IMR-90 (cell line): ENCODE measurements at regions not wholly inside any gene's neighbourhood (a gene's known extent, or its start where the extent isn't known, plus 50 kb on each side); places are given as distances from the start of the nearest gene placed in this dataset.

Source experiments
- ATAC-seq: fragments of 200-7000 bp; cut with Tn5 transposase; 2 replicates; pipeline ENCODE4 v1.9.1; 2020; ENCODE audit warnings: low read depth, mild to moderate bottlenecking, moderate library complexity
- BruUV-seq: library from RNA; stranded (reverse); fragments of 400-500 nt; replicated peaks from 2 replicates; lab custom pipeline; 2021; lab: Mats Ljungman, UMichigan
- CTCF ChIA-PET: fragments of 300-600 bp; formaldehyde crosslinking; extraction: SDS; loops from one replicate; lab custom pipeline; 2021; ENCODE audit warnings: antibody characterized with exemption; lab: Yijun Ruan, JAX
- POLR2A ChIA-PET: fragments of 300-600 bp; sonication (Branson Sonifier 250); formaldehyde crosslinking; loops from one replicate; lab custom pipeline; 2022; ENCODE audit warnings: antibody characterized with exemption; ENCODE audit not compliant: unreplicated experiment; lab: Charles Lee
- DNase-seq: peaks from one replicate; pipeline ENCODE4 v3.0.0; 2013
- H2AFZ ChIP-seq: replicated peaks from 2 replicates; pipeline ENCODE3; 2013; ENCODE audit warnings: low read length, mild to moderate bottlenecking; ENCODE audit not compliant: poor library complexity
- H2AK5ac ChIP-seq: 2 replicates; pipeline ENCODE4 v1.6.1; 2013; ENCODE audit warnings: low read depth, low read length, inconsistent platforms
- H2AK9ac ChIP-seq: replicated peaks from 2 replicates; pipeline ENCODE3; 2013; ENCODE audit warnings: mild to moderate bottlenecking, low read depth, low read length, moderate library complexity; ENCODE audit not compliant: poor library complexity
- H2BK120ac ChIP-seq: 2 replicates; pipeline ENCODE4 v1.6.1; 2013; ENCODE audit warnings: low read depth, low read length, inconsistent platforms
- H2BK15ac ChIP-seq: 3 replicates; pipeline ENCODE4 v1.6.1; 2013; ENCODE audit warnings: low read depth, low read length, inconsistent platforms
- H2BK20ac ChIP-seq: 2 replicates; pipeline ENCODE4 v1.6.1; 2013; ENCODE audit warnings: low read depth, mild to moderate bottlenecking, inconsistent platforms, low read length, moderate library complexity
- H2BK5ac ChIP-seq: 2 replicates; pipeline ENCODE4 v1.6.1; 2013; ENCODE audit warnings: mild to moderate bottlenecking, low read depth, low read length, inconsistent platforms; ENCODE audit not compliant: poor library complexity, severe bottlenecking
- H3K14ac ChIP-seq: replicated peaks from 2 replicates; pipeline ENCODE4 v1.6.1; 2013; ENCODE audit warnings: low read depth, low read length, inconsistent platforms
- H3K18ac ChIP-seq: 2 replicates; pipeline ENCODE4 v1.6.1; 2013; ENCODE audit warnings: low read depth, low read length, control low read depth
- H3K23ac ChIP-seq: 2 replicates; pipeline ENCODE4 v1.6.1; 2013; ENCODE audit warnings: low read depth, low read length, inconsistent platforms
- H3K27ac ChIP-seq: 2 replicates; pipeline ENCODE4 v1.5.1; 2013; ENCODE audit warnings: mild to moderate bottlenecking, control low read depth, low read length; ENCODE audit not compliant: insufficient read depth
- H3K27me3 ChIP-seq: 2 replicates; pipeline ENCODE4 v1.6.1; 2013; ENCODE audit warnings: low read length; ENCODE audit not compliant: control insufficient read depth, insufficient read depth
- H3K36me3 ChIP-seq: 2 replicates; pipeline ENCODE4 v1.6.1; 2013; ENCODE audit warnings: low read length, mixed read lengths; ENCODE audit not compliant: control insufficient read depth, insufficient read depth
- H3K4ac ChIP-seq: 2 replicates; pipeline ENCODE4 v1.6.1; 2013; ENCODE audit warnings: low read depth, low read length, inconsistent platforms
- H3K4me1 ChIP-seq: 2 replicates; pipeline ENCODE4 v1.6.1; 2013; ENCODE audit warnings: low read length, mixed read lengths; ENCODE audit not compliant: control insufficient read depth, insufficient read depth
- H3K4me2 ChIP-seq: 2 replicates; pipeline ENCODE4 v1.6.1; 2013; ENCODE audit warnings: low read depth, mild to moderate bottlenecking, control low read depth, low read length, moderate library complexity
- H3K4me3 ChIP-seq: 2 replicates; pipeline ENCODE4 v1.5.1; 2013; ENCODE audit warnings: low read depth, mild to moderate bottlenecking, control low read depth, low read length, moderate library complexity; ENCODE audit not compliant: insufficient read depth
- H3K56ac ChIP-seq: 2 replicates; pipeline ENCODE4 v1.6.1; 2013; ENCODE audit warnings: low read length, inconsistent platforms; ENCODE audit not compliant: insufficient read depth; ENCODE audit errors: extremely low read depth
- H3K79me1 ChIP-seq, 2 experiments: 2 replicates each; pipeline ENCODE4 v1.6.1; 2013; ENCODE audit warnings: low read length in 2 of 2, inconsistent platforms in 1 of 2, low read depth in 1 of 2
- H3K9ac ChIP-seq: 2 replicates; pipeline ENCODE4 v1.6.1; 2013; ENCODE audit warnings: low read depth, low read length, control low read depth
- H3K9me1 ChIP-seq: 2 replicates; pipeline ENCODE4 v1.6.1; 2013; ENCODE audit warnings: low read length, inconsistent platforms; ENCODE audit not compliant: insufficient read depth
- H3K9me3 ChIP-seq: 2 replicates; pipeline ENCODE4 v1.6.1; 2013; ENCODE audit warnings: low read length; ENCODE audit not compliant: control insufficient read depth, insufficient read depth
- H4K20me1 ChIP-seq: 2 replicates; pipeline ENCODE4 v1.6.1; 2013; ENCODE audit warnings: low read length, inconsistent platforms; ENCODE audit not compliant: insufficient read depth
- H4K5ac ChIP-seq: 2 replicates; pipeline ENCODE4 v1.6.1; 2013; ENCODE audit warnings: mild to moderate bottlenecking, low read depth, low read length, control low read depth
- H4K8ac ChIP-seq, 2 experiments: 2 replicates each; pipeline ENCODE4 v1.6.1; 2013; ENCODE audit warnings: low read depth in 2 of 2, low read length in 2 of 2, control low read depth in 1 of 2, inconsistent platforms in 1 of 2
- H4K91ac ChIP-seq: 2 replicates; pipeline ENCODE4 v1.6.1; 2013; ENCODE audit warnings: low read depth, low read length, inconsistent platforms; ENCODE audit not compliant: insufficient read depth
- BHLHE40 ChIP-seq: fragments of 150-350 bp; IDR thresholded peaks from 2 replicates; pipeline ENCODE4 v1.6.1; 2016; ENCODE audit warnings: mild to moderate bottlenecking, low read depth, low read length
- CEBPB ChIP-seq: IDR thresholded peaks from 2 replicates; pipeline ENCODE4 v1.6.1; 2012; ENCODE audit warnings: low read depth, low read length, improper control_type of control experiment
- CHD1 ChIP-seq: IDR thresholded peaks from 2 replicates; pipeline ENCODE4 v1.6.1; 2012; ENCODE audit warnings: low read depth, low read length, improper control_type of control experiment
- FOS ChIP-seq: fragments of 150-350 bp; IDR thresholded peaks from 2 replicates; pipeline ENCODE4 v1.6.1; 2016; ENCODE audit warnings: low read depth, low read length
- MAFK ChIP-seq: IDR thresholded peaks from 2 replicates; pipeline ENCODE4 v1.6.1; 2012; ENCODE audit warnings: low read depth, low read length, improper control_type of control experiment
- MAZ ChIP-seq: IDR thresholded peaks from 2 replicates; pipeline ENCODE4 v1.6.1; 2012; ENCODE audit warnings: low read depth, mild to moderate bottlenecking, low read length, improper control_type of control experiment, moderate library complexity, borderline replicate concordance
- MXI1 ChIP-seq: IDR thresholded peaks from 2 replicates; pipeline ENCODE4 v1.6.1; 2012; ENCODE audit warnings: low read depth, mild to moderate bottlenecking, low read length, moderate library complexity, borderline replicate concordance
- NFE2L2 ChIP-seq: fragments of 150-350 bp; IDR thresholded peaks from 2 replicates; pipeline ENCODE4 v1.6.1; 2016; ENCODE audit warnings: low read depth, mild to moderate bottlenecking, low read length
- POLR2A ChIP-seq: IDR thresholded peaks from 2 replicates; pipeline ENCODE4 v1.6.1; 2012; ENCODE audit warnings: mild to moderate bottlenecking, low read depth, low read length
- RAD21 ChIP-seq: IDR thresholded peaks from 2 replicates; pipeline ENCODE4 v1.6.1; 2012; ENCODE audit warnings: low read length, improper control_type of control experiment
- RCOR1 ChIP-seq: IDR thresholded peaks from 2 replicates; pipeline ENCODE4 v1.6.1; 2012; ENCODE audit warnings: mild to moderate bottlenecking, low read length, improper control_type of control experiment; ENCODE audit not compliant: insufficient replicate concordance
- RFX5 ChIP-seq: IDR thresholded peaks from 2 replicates; pipeline ENCODE4 v1.8.0; 2012; ENCODE audit warnings: low read depth, mild to moderate bottlenecking, low read length, moderate library complexity
- SMC3 ChIP-seq: fragments of 150-350 bp; IDR thresholded peaks from 2 replicates; pipeline ENCODE4 v1.6.1; 2016; ENCODE audit warnings: low read depth, mild to moderate bottlenecking, antibody characterized with exemption, low read length, moderate library complexity
- WGBS, 2 experiments: methylation state at CpG; one replicate each; pipeline versions ENCODE4 v1.1.5 to v1.1.7; 2013; ENCODE audit warnings: missing lambda C conversion rate in 2 of 2; ENCODE audit not compliant: insufficient read length in 1 of 2; ENCODE audit errors: extremely low coverage in 2 of 2; 5-methylcytosine and 5-hydroxymethylcytosine counted together
- dilution Hi-C: fragments of 300-500 bp; cut with HindIII; formaldehyde crosslinking; loops from one replicate; pipeline ENCODE4 v1.14.3; 2018; ENCODE audit warnings: low sequenced_read_pairs; ENCODE audit not compliant: unreplicated experiment
- in situ Hi-C: fragments of 300-500 bp; cut with MboI; formaldehyde crosslinking; loops from 3 replicates; pipeline ENCODE4 v1.14.3; 2019; ENCODE audit warnings: low sequenced_read_pairs, inconsistent platforms, mixed read lengths
- intact Hi-C: fragments of 100-400 bp; cut with micrococcal nuclease; formaldehyde crosslinking; loops from 2 replicates; pipeline ENCODE4 v1.10.0; 2022
- TF ChIP-seq, protein P1 (sequence below): fragments of 150-350 bp; IDR thresholded peaks from 2 replicates; pipeline ENCODE4 v1.6.1; 2017; ENCODE audit warnings: mild to moderate bottlenecking, antibody characterized with exemption, low read length, low read depth
- TF ChIP-seq, protein P2 (sequence below): conservative IDR thresholded peaks from 2 replicates; pipeline ENCODE4 v1.5.1; 2012; ENCODE audit warnings: mild to moderate bottlenecking, low read depth, low read length, improper control_type of control experiment
- TF ChIP-seq, protein P3 (sequence below): fragments of 150-350 bp; IDR thresholded peaks from 2 replicates; pipeline ENCODE4 v1.6.1; 2016; ENCODE audit warnings: low read depth, mild to moderate bottlenecking, low read length, moderate library complexity, borderline replicate concordance

DNA sequence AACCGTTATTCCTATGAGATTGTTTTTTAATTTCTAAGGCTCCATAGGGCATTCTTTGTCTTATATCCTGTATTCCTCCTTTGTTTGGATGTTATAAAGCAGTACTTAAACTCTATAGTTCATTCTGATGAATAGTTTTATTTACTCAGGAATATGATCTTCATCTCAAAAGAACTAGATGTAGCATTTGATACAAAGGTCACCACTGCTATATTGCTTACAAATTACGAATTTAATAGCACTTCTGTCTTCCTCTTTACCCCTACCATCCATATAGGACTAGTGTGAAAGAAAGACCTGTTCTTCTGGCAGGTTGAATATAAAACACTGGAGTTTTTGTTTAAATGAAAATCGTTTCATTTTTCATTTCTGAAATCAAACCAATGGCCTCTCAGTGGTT is 468.1 kb upstream of the CXADR start:
- CTCF ChIA-PET = no interaction called here
- Histone ChIP-seq H3K14ac (no peak overlapping the region), H2BK15ac (no peak overlapping the region), H3K23ac (no peak overlapping the region), H3K4ac (no peak overlapping the region), H3K9ac (no peak overlapping the region), H3K18ac (no peak overlapping the region), H4K20me1 (no peaks in the 10 kb centered on the region), H4K91ac (no peak overlapping the region), H3K79me1 (no peaks in the 10 kb centered on the region), H3K27ac (no peak overlapping the region), H3K36me3 (no peaks in the 10 kb centered on the region), H4K5ac (no peak overlapping the region), H2BK120ac (no peak overlapping the region), H2BK5ac (no peak overlapping the region), H3K4me2 (no peak overlapping the region), H2AK9ac (no peak overlapping the region), H2AFZ (no peak overlapping the region), H4K8ac (no peak overlapping the region), H3K4me3 (no peak overlapping the region), H3K27me3 (no peaks in the 10 kb centered on the region), H3K4me1 (no peaks in the 10 kb centered on the region; the same call in 1 of the 2 replicates), H3K9me3 (no peaks in the 10 kb centered on the region), H2BK20ac (no peak overlapping the region), H3K56ac (no peak overlapping the region), H3K9me1 (no peaks in the 10 kb centered on the region), H2AK5ac (no peak overlapping the region)
- in situ Hi-C loops (no loop called here), dilution Hi-C loops (no loop called here), intact Hi-C loops (loop anchor here (2.0 to 10.0 kb wide), 4 partner anchors 102 to 710 kb away; no protein-coding TSS in a partner anchor)
- TF ChIP-seq SMC3 (no peak), BHLHE40 (no peak), MXI1 (no peak), MAFK (no peak), POLR2A (no peak), NFE2L2 (no peak), FOS (no peak), RFX5 (no peak), CHD1 (no peak), RAD21 (no peak), CEBPB (no peak), RCOR1 (no peak), MAZ (no peak)
- TF ChIP-seq, protein P1, sequence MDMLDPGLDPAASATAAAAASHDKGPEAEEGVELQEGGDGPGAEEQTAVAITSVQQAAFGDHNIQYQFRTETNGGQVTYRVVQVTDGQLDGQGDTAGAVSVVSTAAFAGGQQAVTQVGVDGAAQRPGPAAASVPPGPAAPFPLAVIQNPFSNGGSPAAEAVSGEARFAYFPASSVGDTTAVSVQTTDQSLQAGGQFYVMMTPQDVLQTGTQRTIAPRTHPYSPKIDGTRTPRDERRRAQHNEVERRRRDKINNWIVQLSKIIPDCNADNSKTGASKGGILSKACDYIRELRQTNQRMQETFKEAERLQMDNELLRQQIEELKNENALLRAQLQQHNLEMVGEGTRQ = no peak
- TF ChIP-seq, protein P2, sequence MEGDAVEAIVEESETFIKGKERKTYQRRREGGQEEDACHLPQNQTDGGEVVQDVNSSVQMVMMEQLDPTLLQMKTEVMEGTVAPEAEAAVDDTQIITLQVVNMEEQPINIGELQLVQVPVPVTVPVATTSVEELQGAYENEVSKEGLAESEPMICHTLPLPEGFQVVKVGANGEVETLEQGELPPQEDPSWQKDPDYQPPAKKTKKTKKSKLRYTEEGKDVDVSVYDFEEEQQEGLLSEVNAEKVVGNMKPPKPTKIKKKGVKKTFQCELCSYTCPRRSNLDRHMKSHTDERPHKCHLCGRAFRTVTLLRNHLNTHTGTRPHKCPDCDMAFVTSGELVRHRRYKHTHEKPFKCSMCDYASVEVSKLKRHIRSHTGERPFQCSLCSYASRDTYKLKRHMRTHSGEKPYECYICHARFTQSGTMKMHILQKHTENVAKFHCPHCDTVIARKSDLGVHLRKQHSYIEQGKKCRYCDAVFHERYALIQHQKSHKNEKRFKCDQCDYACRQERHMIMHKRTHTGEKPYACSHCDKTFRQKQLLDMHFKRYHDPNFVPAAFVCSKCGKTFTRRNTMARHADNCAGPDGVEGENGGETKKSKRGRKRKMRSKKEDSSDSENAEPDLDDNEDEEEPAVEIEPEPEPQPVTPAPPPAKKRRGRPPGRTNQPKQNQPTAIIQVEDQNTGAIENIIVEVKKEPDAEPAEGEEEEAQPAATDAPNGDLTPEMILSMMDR = no peak
- TF ChIP-seq, protein P3, sequence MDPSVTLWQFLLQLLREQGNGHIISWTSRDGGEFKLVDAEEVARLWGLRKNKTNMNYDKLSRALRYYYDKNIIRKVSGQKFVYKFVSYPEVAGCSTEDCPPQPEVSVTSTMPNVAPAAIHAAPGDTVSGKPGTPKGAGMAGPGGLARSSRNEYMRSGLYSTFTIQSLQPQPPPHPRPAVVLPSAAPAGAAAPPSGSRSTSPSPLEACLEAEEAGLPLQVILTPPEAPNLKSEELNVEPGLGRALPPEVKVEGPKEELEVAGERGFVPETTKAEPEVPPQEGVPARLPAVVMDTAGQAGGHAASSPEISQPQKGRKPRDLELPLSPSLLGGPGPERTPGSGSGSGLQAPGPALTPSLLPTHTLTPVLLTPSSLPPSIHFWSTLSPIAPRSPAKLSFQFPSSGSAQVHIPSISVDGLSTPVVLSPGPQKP = no peak
- no peak for ATAC-seq
- BruUV-seq = no TSS peak
- WGBS, 2 experiments = no CpG with 5 or more reads among the region's 3 CpGs
- POLR2A ChIA-PET = no interaction called here
- DNase-seq = no peak
